AG04450 (cell line): ENCODE measurements at regions not wholly inside any gene's neighbourhood (a gene's known extent, or its start where the extent isn't known, plus 50 kb on each side); places are given as distances from the start of the nearest gene placed in this dataset.

Source experiments
- CTCF ChIA-PET: fragments of 300-600, 350-600 bp; formaldehyde crosslinking; extraction: SDS; loops from one replicate; lab custom pipeline; 2022; ENCODE audit warnings: antibody characterized with exemption, inconsistent platforms; lab: Charles Lee
- POLR2A ChIA-PET: fragments of 350-600 bp; formaldehyde crosslinking; extraction: SDS; loops from one replicate; lab custom pipeline; 2021; ENCODE audit warnings: antibody characterized with exemption, inconsistent platforms; lab: Yijun Ruan, JAX
- DNase-seq: peaks from one replicate; pipeline ENCODE4 v3.0.0-alpha.2; 2011; ENCODE audit warnings: low read depth, low spot score
- H3K27ac ChIP-seq: one replicate; pipeline ENCODE4 v1.5.1; 2012; ENCODE audit warnings: low read depth, low read length, control low read depth
- H3K27me3 ChIP-seq: one replicate; pipeline ENCODE4 v1.6.0; 2012; ENCODE audit warnings: low read length; ENCODE audit not compliant: control insufficient read depth, insufficient read depth
- H3K4me3 ChIP-seq: 2 replicates; pipeline ENCODE4 v1.5.1; 2011; ENCODE audit warnings: mild to moderate bottlenecking, low read depth, low read length, control low read depth
- H3K9me3 ChIP-seq: 2 replicates; pipeline ENCODE4 v1.5.1; 2012; ENCODE audit warnings: low read length; ENCODE audit not compliant: control insufficient read depth, insufficient read depth
- TF ChIP-seq, protein P1 (sequence below): IDR thresholded peaks from 2 replicates; pipeline ENCODE4 v1.5.1; 2011; ENCODE audit warnings: low read depth, low read length, control low read depth, inconsistent platforms

DNA sequence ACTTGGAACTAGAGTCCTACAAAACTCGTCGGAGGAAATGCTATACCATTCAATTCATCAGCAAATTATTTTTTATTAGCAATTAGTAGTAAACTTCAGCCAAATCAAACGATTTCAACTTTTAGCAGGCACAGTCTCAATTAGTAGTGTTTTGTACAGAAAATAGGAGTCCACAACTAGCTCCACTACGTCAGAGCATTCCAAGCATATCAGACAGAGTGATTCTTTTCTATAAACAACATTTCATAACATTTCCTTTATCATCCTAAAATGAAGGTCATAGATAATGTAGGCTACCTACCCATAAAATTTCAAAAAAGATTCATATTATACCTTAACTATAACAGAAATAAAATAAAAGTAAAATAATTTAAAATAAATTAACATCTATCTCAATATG is 169.9 kb downstream of the KIF18A start:
- H3K27ac ChIP-seq, result no peak overlapping the region
- H3K4me3 ChIP-seq, result no peak overlapping the region
- ChIA-PET POLR2A (interaction anchor here (0.6 kb wide), 1 partner anchor 51 kb away, joined by 14 read pairs; no protein-coding TSS in a partner anchor), CTCF (no interaction called here)
- no peak for DNase-seq
- no peaks in the 10 kb centered on the region for H3K27me3 ChIP-seq
- TF ChIP-seq, protein P1, sequence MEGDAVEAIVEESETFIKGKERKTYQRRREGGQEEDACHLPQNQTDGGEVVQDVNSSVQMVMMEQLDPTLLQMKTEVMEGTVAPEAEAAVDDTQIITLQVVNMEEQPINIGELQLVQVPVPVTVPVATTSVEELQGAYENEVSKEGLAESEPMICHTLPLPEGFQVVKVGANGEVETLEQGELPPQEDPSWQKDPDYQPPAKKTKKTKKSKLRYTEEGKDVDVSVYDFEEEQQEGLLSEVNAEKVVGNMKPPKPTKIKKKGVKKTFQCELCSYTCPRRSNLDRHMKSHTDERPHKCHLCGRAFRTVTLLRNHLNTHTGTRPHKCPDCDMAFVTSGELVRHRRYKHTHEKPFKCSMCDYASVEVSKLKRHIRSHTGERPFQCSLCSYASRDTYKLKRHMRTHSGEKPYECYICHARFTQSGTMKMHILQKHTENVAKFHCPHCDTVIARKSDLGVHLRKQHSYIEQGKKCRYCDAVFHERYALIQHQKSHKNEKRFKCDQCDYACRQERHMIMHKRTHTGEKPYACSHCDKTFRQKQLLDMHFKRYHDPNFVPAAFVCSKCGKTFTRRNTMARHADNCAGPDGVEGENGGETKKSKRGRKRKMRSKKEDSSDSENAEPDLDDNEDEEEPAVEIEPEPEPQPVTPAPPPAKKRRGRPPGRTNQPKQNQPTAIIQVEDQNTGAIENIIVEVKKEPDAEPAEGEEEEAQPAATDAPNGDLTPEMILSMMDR, result no peak
- H3K9me3 ChIP-seq, result peaks cover 9% of the 10 kb centered on the region

DNA sequence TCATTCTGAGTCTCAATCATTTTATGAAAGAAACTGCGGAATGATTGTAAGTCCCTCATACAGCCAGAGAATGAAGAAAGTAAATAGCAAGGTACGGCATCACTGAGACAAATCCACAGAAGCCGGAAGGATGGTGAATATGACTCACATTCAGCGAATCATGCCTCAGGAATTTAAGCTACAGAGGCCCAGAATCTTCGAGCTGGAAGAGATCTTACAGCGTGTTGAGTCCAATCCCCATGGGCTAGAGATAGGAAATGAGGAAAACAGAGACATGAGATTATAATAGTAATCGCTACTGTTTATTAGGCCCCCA is 173.2 kb downstream of the KIF18A start:
- TF ChIP-seq, protein P1, result no peak
- Histone ChIP-seq H3K27ac (peak overlapping the region; percentile 100), H3K27me3 (no peaks in the 10 kb centered on the region), H3K9me3 (peaks cover 9% of the 10 kb centered on the region), H3K4me3 (peak overlapping the region; percentile 11; the same call in 1 of the 2 replicates)
- CTCF ChIA-PET, result no interaction called here
- POLR2A ChIA-PET, result interaction anchor here (0.9 to 2.4 kb wide), 8 partner anchors 22 to 823 kb away, joined by 3 to 11 read pairs (median 6); partner anchors contain the start of gene BDNF
- DNase-seq, result peak; percentile 90

DNA sequence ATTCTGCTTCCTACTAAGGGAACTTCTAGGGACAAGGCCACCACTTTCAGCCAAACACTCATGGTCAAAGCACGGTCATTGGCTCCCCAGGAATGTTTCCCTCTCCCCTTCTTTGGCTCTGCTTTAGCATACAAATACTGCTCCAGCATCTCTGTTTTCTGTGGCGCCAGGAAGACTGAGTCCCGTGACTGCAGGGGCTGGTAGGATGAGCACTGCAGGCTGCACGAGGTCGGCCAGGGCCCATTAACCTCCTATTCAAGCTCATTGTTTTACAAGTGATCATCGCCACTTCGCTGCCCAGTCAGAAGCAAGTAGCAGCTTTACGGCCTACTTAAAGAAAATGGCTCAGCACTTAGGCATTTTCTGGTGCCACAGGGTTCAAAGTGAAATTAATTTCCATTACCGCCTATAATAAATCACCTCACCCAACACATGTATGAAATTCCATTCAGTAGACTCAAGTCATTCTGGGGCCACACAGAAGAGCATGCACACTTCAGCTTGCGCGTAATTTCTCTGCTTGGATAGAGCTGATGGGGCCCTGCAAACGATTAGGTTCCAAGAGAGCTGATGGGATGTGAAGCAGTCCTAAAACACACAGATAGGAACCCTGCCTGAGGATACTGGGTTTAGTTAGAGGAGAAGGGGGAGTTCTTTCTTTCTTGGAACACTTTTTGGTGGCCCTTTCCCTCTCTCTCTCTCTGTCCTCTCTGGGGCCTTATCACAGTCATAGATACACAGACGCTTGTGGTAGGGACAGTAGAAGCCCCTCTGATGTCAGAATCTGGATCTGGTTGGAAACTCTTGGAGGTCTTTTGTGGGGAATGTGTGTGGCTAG is 173.7 kb downstream of the KIF18A start:
- TF ChIP-seq, protein P1, result no peak
- Histone ChIP-seq H3K9me3 (peaks cover 4% of the 10 kb centered on the region), H3K27me3 (no peaks in the 10 kb centered on the region), H3K4me3 (peak overlapping the region; percentile 11; the same call in 1 of the 2 replicates), H3K27ac (peak overlapping the region; percentile 100)
- ChIA-PET CTCF (no interaction called here), POLR2A (interaction anchor here (0.6 to 2.4 kb wide), 11 partner anchors 21 to 824 kb away, joined by 3 to 11 read pairs (median 6); partner anchors contain the start of gene BDNF)
- DNase-seq, result peak; percentile 89

DNA sequence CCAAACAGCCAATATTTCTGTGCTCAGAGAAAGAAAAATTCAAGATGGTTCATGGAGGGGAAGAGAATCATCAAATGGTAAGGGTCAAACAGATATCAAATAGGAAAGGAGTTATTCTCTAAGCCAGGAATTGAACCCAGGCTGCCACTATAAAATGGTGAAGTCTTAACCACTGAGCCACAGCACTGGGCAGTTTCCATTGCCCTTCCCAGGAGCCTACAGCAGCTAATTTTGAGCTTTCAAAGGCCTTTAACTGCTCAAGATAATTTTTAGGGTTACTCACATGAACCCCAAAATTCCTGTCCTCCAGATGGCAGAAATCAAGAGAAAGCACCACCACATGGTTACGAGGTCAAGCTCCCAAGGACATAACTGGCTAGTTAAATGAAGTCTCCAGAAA is 176.2 kb downstream of the KIF18A start:
- no peak for DNase-seq
- Histone ChIP-seq H3K27ac (no peak overlapping the region), H3K9me3 (no peaks in the 10 kb centered on the region), H3K4me3 (no peak overlapping the region), H3K27me3 (no peaks in the 10 kb centered on the region)
- TF ChIP-seq, protein P1, result no peak
- POLR2A ChIA-PET, result no interaction called here
- CTCF ChIA-PET, result no interaction called here

DNA sequence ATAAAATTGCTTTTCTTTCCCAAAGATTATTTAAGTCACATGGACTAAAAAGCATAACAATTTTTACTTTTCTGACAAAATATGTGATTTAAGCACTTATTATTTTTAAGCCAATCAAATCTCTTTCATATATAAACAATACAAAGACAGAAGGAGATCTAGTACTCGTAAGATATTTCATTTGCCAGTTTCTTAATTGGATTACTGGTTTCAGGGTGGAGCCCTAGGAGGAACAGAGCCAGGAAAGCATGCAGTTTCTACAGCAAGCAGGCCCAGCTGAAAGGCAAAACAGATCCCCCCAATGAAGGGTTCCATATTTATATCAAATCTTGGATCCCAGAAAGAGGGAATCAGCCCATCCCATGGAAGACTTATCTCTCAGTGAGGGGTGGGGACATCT is 177.0 kb downstream of the KIF18A start:
- Histone ChIP-seq H3K9me3 (no peaks in the 10 kb centered on the region), H3K4me3 (no peak overlapping the region), H3K27me3 (no peaks in the 10 kb centered on the region), H3K27ac (no peak overlapping the region)
- ChIA-PET CTCF (no interaction called here), POLR2A (no interaction called here)
- DNase-seq, result no peak
- TF ChIP-seq, protein P1, result no peak
